ENCODE measurements at regions not wholly inside any gene's neighbourhood (a gene's known extent, or its start where the extent isn't known, plus 50 kb on each side); places are given as distances from the start of the nearest gene placed in this dataset.

- TF ChIP-seq CTCF (IDR thresholded peaks at IDR 0.05) (no peak), POLR2A (IDR thresholded peaks at IDR 0.05) (no peak)
Measured at GRCh38 chr5:3534997-3535396, 60.6 kb upstream of the IRX1 start.

Data from thyroid gland (tissue), 4 donors.